K562 (cell line): ENCODE measurements at regions not wholly inside any gene's neighbourhood (a gene's known extent, or its start where the extent isn't known, plus 50 kb on each side); places are given as distances from the start of the nearest gene placed in this dataset.
A peak's percentile ranks its signal among the peaks of the same experiment; 100 is the strongest.

Experiments
- ARHGAP35 ChIP-seq: fragments of 450-650 bp; IDR thresholded peaks from 2 replicates; pipeline ENCODE4 v1.6.1; 2018; ENCODE audit not compliant: partially characterized antibody
- CBFA2T3 ChIP-seq: fragments of 450-650 bp; IDR thresholded peaks from 2 replicates; pipeline ENCODE4 v1.6.1; 2017
- CREB1 ChIP-seq, 2 experiments: sonication (generic) in 1 of 2; formaldehyde crosslinking in 1 of 2; IDR thresholded peaks; 2 replicates each; pipeline versions ENCODE4 v1.6.1 to v1.8.0; 2012 to 2022; ENCODE audit warnings: inconsistent platforms in 1 of 2, mild to moderate bottlenecking in 1 of 2, missing genetic modification reagents in 1 of 2, moderate library complexity in 1 of 2
- GATA2 ChIP-seq: sonication (generic); formaldehyde crosslinking; IDR thresholded peaks from 2 replicates; pipeline ENCODE4 v1.4.0; 2020; ENCODE audit warnings: mild to moderate bottlenecking, missing genetic modification reagents
- MEIS2 ChIP-seq: fragments of 450-650 bp; IDR thresholded peaks from 2 replicates; pipeline ENCODE4 v1.6.1; 2014; ENCODE audit warnings: mild to moderate bottlenecking; ENCODE audit not compliant: partially characterized antibody
- MTA3 ChIP-seq: fragments of 450-650 bp; formaldehyde crosslinking; IDR thresholded peaks from 2 replicates; pipeline ENCODE4 v1.6.1; 2017; ENCODE audit warnings: mild to moderate bottlenecking, borderline replicate concordance
- TAL1 ChIP-seq: fragments of 450-650 bp; IDR thresholded peaks from 2 replicates; pipeline ENCODE4 v1.6.1; 2016; ENCODE audit warnings: mild to moderate bottlenecking
- TCF3 ChIP-seq: sonication (generic); formaldehyde crosslinking; IDR thresholded peaks from 2 replicates; pipeline ENCODE4 v1.4.0; 2020; ENCODE audit warnings: mild to moderate bottlenecking, missing genetic modification reagents
- U2AF2 ChIP-seq: fragments of 200-400 bp; formaldehyde crosslinking; optimal IDR thresholded peaks from 2 replicates; pipeline ENCODE3; 2017; ENCODE audit warnings: low read depth, mild to moderate bottlenecking, low read length
- ZKSCAN1 ChIP-seq: fragments of 150-350 bp; IDR thresholded peaks from 2 replicates; pipeline ENCODE4 v1.6.1; 2016; ENCODE audit warnings: low read depth, low read length
- ZNF354B ChIP-seq: fragments of 250-450 bp; sonication (Bioruptor Pico); IDR thresholded peaks from 2 replicates; pipeline ENCODE4 v1.4.0; 2020
- TF ChIP-seq, protein P1 (sequence below): fragments of 200-800 bp; sonication (Bioruptor generic); IDR thresholded peaks from 2 replicates; pipeline ENCODE4 v1.6.1; 2017; ENCODE audit warnings: missing genetic modification characterization, missing compliant biosample characterization
- TF ChIP-seq, protein P2 (sequence below): fragments of 450-650 bp; IDR thresholded peaks from 2 replicates; pipeline ENCODE4 v1.6.1; 2016; ENCODE audit warnings: mild to moderate bottlenecking, moderate library complexity
- TF ChIP-seq, protein P3 (sequence below): fragments of 250-450 bp; sonication (Bioruptor Pico); IDR thresholded peaks from 2 replicates; pipeline ENCODE4 v1.4.0; 2020

DNA sequence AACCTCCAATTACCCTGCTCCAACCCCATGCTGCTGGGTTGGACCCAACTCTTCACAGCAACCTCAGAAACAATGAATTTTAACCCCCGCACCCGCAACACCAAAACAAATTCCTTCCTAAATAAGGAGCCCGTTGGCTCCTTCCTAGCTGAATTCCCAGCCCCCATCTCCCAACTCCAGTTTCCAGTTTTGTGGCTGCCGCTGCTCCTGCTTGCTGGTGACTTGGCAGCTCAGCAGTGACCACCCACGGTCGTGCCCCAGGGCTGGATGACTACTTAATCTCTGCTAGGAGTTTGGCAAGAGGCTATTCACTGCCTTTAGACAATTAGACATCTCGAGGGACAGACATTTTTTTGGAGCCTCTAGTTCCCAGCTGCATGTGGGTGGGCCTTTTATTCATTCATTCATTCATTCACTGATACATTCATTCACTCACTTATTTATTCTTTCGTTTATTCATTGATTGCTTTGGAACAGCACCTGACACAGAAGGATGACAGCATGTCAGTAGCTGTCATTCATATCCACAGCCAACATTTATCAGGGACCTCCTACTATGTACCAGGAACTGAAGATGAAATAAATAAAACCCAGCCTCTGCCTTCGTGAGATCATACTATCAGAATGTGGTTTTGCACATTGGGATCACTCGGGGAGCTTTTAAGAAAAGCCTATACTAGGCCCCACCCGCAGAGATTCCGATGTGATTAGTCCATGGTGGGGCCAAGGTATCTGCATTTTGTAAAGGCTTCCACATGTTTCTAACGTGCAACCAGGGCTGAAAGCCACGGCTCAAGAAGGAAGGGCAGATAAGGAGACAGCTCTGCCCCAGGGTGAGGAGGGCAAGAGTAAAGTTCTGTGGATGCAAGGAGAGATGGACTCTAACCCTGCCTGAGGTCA, 256.5 kb downstream of the SHQ1 start (continued):
- TF ChIP-seq, protein P1, sequence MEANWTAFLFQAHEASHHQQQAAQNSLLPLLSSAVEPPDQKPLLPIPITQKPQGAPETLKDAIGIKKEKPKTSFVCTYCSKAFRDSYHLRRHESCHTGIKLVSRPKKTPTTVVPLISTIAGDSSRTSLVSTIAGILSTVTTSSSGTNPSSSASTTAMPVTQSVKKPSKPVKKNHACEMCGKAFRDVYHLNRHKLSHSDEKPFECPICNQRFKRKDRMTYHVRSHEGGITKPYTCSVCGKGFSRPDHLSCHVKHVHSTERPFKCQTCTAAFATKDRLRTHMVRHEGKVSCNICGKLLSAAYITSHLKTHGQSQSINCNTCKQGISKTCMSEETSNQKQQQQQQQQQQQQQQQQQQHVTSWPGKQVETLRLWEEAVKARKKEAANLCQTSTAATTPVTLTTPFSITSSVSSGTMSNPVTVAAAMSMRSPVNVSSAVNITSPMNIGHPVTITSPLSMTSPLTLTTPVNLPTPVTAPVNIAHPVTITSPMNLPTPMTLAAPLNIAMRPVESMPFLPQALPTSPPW = peak; percentile 73
- no peak for TF ChIP-seq MTA3
- peak; percentile 28 for TF ChIP-seq MEIS2
- TF ChIP-seq ARHGAP35 = no peak
- TF ChIP-seq ZKSCAN1 = peak; percentile 57; the same call in 1 of the 2 replicates
- TF ChIP-seq TCF3 (CRISPR knock-in tag) = peak; percentile 72
- TF ChIP-seq CREB1 (IDR thresholded peaks at IDR 0.05) = no peak
- no peak for TF ChIP-seq CREB1 (CRISPR knock-in tag; IDR thresholded peaks at IDR 0.05)
- TF ChIP-seq, protein P2, sequence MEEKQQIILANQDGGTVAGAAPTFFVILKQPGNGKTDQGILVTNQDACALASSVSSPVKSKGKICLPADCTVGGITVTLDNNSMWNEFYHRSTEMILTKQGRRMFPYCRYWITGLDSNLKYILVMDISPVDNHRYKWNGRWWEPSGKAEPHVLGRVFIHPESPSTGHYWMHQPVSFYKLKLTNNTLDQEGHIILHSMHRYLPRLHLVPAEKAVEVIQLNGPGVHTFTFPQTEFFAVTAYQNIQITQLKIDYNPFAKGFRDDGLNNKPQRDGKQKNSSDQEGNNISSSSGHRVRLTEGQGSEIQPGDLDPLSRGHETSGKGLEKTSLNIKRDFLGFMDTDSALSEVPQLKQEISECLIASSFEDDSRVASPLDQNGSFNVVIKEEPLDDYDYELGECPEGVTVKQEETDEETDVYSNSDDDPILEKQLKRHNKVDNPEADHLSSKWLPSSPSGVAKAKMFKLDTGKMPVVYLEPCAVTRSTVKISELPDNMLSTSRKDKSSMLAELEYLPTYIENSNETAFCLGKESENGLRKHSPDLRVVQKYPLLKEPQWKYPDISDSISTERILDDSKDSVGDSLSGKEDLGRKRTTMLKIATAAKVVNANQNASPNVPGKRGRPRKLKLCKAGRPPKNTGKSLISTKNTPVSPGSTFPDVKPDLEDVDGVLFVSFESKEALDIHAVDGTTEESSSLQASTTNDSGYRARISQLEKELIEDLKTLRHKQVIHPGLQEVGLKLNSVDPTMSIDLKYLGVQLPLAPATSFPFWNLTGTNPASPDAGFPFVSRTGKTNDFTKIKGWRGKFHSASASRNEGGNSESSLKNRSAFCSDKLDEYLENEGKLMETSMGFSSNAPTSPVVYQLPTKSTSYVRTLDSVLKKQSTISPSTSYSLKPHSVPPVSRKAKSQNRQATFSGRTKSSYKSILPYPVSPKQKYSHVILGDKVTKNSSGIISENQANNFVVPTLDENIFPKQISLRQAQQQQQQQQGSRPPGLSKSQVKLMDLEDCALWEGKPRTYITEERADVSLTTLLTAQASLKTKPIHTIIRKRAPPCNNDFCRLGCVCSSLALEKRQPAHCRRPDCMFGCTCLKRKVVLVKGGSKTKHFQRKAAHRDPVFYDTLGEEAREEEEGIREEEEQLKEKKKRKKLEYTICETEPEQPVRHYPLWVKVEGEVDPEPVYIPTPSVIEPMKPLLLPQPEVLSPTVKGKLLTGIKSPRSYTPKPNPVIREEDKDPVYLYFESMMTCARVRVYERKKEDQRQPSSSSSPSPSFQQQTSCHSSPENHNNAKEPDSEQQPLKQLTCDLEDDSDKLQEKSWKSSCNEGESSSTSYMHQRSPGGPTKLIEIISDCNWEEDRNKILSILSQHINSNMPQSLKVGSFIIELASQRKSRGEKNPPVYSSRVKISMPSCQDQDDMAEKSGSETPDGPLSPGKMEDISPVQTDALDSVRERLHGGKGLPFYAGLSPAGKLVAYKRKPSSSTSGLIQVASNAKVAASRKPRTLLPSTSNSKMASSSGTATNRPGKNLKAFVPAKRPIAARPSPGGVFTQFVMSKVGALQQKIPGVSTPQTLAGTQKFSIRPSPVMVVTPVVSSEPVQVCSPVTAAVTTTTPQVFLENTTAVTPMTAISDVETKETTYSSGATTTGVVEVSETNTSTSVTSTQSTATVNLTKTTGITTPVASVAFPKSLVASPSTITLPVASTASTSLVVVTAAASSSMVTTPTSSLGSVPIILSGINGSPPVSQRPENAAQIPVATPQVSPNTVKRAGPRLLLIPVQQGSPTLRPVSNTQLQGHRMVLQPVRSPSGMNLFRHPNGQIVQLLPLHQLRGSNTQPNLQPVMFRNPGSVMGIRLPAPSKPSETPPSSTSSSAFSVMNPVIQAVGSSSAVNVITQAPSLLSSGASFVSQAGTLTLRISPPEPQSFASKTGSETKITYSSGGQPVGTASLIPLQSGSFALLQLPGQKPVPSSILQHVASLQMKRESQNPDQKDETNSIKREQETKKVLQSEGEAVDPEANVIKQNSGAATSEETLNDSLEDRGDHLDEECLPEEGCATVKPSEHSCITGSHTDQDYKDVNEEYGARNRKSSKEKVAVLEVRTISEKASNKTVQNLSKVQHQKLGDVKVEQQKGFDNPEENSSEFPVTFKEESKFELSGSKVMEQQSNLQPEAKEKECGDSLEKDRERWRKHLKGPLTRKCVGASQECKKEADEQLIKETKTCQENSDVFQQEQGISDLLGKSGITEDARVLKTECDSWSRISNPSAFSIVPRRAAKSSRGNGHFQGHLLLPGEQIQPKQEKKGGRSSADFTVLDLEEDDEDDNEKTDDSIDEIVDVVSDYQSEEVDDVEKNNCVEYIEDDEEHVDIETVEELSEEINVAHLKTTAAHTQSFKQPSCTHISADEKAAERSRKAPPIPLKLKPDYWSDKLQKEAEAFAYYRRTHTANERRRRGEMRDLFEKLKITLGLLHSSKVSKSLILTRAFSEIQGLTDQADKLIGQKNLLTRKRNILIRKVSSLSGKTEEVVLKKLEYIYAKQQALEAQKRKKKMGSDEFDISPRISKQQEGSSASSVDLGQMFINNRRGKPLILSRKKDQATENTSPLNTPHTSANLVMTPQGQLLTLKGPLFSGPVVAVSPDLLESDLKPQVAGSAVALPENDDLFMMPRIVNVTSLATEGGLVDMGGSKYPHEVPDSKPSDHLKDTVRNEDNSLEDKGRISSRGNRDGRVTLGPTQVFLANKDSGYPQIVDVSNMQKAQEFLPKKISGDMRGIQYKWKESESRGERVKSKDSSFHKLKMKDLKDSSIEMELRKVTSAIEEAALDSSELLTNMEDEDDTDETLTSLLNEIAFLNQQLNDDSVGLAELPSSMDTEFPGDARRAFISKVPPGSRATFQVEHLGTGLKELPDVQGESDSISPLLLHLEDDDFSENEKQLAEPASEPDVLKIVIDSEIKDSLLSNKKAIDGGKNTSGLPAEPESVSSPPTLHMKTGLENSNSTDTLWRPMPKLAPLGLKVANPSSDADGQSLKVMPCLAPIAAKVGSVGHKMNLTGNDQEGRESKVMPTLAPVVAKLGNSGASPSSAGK = peak; percentile 70
- TF ChIP-seq, protein P3, sequence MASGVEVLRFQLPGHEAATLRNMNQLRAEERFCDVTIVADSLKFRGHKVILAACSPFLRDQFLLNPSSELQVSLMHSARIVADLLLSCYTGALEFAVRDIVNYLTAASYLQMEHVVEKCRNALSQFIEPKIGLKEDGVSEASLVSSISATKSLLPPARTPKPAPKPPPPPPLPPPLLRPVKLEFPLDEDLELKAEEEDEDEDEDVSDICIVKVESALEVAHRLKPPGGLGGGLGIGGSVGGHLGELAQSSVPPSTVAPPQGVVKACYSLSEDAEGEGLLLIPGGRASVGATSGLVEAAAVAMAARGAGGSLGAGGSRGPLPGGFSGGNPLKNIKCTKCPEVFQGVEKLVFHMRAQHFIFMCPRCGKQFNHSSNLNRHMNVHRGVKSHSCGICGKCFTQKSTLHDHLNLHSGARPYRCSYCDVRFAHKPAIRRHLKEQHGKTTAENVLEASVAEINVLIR = no peak
- no peak for TF ChIP-seq ZNF354B (CRISPR knock-in tag)
- TF ChIP-seq CBFA2T3 = peak; percentile 79
- TF ChIP-seq TAL1 = peak; percentile 28; the same call in 1 of the 2 replicates
- 0 out of 2 replicates have a peak, but pooled peaks have one; percentile 44 for TF ChIP-seq GATA2 (CRISPR knock-in tag)
- no peak for TF ChIP-seq U2AF2
